ENCODE measurements at regions not wholly inside any gene's neighbourhood (a gene's known extent, or its start where the extent isn't known, plus 50 kb on each side); places are given as distances from the start of the nearest gene placed in this dataset.

GRCh38 chr12:40569626-40570179 is 122.5 kb upstream of the CNTN1 start:
- TF ChIP-seq CTCF (IDR thresholded peaks at IDR 0.05; ENCODE audit: low read depth, low read length, missing input control) (no peak), RAD21 (IDR thresholded peaks at IDR 0.05) (no peak), FOXA1 (IDR thresholded peaks at IDR 0.05) (no peak), JUND (IDR thresholded peaks at IDR 0.05) (no peak), RXRA (IDR thresholded peaks at IDR 0.05) (no peak), YY1 (IDR thresholded peaks at IDR 0.05) (no peak), GABPA (IDR thresholded peaks at IDR 0.05 in 1 of 2, conservative IDR thresholded peaks at IDR 0.05 in 1 of 2) (no peak)
- TF ChIP-seq, protein P1, sequence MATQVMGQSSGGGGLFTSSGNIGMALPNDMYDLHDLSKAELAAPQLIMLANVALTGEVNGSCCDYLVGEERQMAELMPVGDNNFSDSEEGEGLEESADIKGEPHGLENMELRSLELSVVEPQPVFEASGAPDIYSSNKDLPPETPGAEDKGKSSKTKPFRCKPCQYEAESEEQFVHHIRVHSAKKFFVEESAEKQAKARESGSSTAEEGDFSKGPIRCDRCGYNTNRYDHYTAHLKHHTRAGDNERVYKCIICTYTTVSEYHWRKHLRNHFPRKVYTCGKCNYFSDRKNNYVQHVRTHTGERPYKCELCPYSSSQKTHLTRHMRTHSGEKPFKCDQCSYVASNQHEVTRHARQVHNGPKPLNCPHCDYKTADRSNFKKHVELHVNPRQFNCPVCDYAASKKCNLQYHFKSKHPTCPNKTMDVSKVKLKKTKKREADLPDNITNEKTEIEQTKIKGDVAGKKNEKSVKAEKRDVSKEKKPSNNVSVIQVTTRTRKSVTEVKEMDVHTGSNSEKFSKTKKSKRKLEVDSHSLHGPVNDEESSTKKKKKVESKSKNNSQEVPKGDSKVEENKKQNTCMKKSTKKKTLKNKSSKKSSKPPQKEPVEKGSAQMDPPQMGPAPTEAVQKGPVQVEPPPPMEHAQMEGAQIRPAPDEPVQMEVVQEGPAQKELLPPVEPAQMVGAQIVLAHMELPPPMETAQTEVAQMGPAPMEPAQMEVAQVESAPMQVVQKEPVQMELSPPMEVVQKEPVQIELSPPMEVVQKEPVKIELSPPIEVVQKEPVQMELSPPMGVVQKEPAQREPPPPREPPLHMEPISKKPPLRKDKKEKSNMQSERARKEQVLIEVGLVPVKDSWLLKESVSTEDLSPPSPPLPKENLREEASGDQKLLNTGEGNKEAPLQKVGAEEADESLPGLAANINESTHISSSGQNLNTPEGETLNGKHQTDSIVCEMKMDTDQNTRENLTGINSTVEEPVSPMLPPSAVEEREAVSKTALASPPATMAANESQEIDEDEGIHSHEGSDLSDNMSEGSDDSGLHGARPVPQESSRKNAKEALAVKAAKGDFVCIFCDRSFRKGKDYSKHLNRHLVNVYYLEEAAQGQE (IDR thresholded peaks at IDR 0.05) = no peak
- TF ChIP-seq, protein P2, sequence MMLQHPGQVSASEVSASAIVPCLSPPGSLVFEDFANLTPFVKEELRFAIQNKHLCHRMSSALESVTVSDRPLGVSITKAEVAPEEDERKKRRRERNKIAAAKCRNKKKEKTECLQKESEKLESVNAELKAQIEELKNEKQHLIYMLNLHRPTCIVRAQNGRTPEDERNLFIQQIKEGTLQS (IDR thresholded peaks at IDR 0.05) = no peak

All from liver (tissue), 3 donors.